ENCODE measurements at regions not wholly inside any gene's neighbourhood (a gene's known extent, or its start where the extent isn't known, plus 50 kb on each side); places are given as distances from the start of the nearest gene placed in this dataset.
"Not testable (repeated sequence)": the region's sequence is repeated elsewhere in the genome, so short reads cannot be mapped to it uniquely, and the experiment has no call there.

DNA sequence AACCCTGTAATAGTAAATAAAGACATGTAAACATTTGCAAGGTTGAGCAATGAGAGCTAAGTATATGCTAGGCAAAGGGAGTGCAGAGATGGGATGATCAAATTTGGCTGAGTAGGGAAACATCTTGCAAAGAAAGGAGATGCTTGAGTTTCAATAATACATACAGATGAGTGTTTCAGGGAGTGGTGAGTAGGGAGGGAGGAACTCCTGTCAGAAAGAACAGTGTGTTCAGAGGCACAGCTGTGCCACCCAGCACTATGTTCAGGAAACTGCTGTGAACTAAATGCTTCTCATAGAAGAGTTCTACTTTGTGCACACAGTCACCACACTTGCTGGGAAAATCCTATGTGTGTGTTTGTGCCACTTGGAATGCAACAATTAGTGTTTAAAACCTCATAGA, 1077.1 kb downstream of the UQCRFS1 start:
- Histone ChIP-seq H3K27me3 (replicated peaks in 1 of 7) (no peaks in the 10 kb centered on the region), H3K4me1 (no peaks in the 10 kb centered on the region), H3K9me3 (peaks cover 0 to 68% (median 1%) of the 10 kb centered on the region in 8 donors), H3K4me3 (no peak overlapping the region), H3K27ac (no peak overlapping the region), H3K36me3 (no peaks in the 10 kb centered on the region)
- intact Hi-C loops (cut with DNase I; ENCODE audit: low total_unique reads) = no loop called here
- DNase-seq = no peak
- TF ChIP-seq, protein P1, sequence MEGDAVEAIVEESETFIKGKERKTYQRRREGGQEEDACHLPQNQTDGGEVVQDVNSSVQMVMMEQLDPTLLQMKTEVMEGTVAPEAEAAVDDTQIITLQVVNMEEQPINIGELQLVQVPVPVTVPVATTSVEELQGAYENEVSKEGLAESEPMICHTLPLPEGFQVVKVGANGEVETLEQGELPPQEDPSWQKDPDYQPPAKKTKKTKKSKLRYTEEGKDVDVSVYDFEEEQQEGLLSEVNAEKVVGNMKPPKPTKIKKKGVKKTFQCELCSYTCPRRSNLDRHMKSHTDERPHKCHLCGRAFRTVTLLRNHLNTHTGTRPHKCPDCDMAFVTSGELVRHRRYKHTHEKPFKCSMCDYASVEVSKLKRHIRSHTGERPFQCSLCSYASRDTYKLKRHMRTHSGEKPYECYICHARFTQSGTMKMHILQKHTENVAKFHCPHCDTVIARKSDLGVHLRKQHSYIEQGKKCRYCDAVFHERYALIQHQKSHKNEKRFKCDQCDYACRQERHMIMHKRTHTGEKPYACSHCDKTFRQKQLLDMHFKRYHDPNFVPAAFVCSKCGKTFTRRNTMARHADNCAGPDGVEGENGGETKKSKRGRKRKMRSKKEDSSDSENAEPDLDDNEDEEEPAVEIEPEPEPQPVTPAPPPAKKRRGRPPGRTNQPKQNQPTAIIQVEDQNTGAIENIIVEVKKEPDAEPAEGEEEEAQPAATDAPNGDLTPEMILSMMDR (IDR thresholded peaks at IDR 0.05 in 8 of 11, conservative IDR thresholded peaks at IDR 0.05 in 3 of 11) = no peak
- TF ChIP-seq POLR2A (IDR thresholded peaks at IDR 0.05) = no peak
- no peak for TF ChIP-seq POLR2AphosphoS5 (IDR thresholded peaks at IDR 0.05)

DNA sequence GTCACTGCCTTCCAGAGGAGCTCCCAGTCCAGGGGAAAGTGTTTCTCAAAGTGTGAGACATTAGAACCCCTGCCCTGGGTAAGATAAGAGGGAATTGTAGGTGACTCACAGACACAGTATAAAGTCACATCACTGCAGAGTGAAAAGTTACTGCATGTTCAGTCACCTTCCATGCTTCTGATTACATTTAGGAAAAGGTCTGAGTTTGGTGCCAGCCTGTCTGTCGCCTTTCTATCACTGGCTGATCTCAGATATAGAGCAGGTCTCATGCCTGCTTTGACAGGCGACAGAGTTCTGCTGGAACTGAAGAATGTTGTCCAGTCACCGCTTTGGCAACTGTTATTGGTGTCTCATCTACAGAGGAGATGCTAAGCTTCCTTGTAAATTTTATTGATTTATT, 1078.6 kb downstream of the UQCRFS1 start:
- no peak for TF ChIP-seq POLR2A (IDR thresholded peaks at IDR 0.05)
- TF ChIP-seq, protein P1 (IDR thresholded peaks at IDR 0.05 in 8 of 11, conservative IDR thresholded peaks at IDR 0.05 in 3 of 11) = no peak
- no peak for TF ChIP-seq POLR2AphosphoS5 (IDR thresholded peaks at IDR 0.05)
- Histone ChIP-seq H3K27me3 (replicated peaks in 1 of 7) (no peaks in the 10 kb centered on the region), H3K36me3 (no peaks in the 10 kb centered on the region), H3K9me3 (peaks cover 0 to 56% (median 1%) of the 10 kb centered on the region in 8 donors), H3K27ac (no peak overlapping the region), H3K4me3 (no peak overlapping the region), H3K4me1 (no peaks in the 10 kb centered on the region)
- WGBS, 5 donors = 80 to 95% (median 88%) methylated on average over 3 of the region's 3 CpGs
- no peak for DNase-seq
- intact Hi-C loops (cut with DNase I; ENCODE audit: low total_unique reads) = no loop called here

DNA sequence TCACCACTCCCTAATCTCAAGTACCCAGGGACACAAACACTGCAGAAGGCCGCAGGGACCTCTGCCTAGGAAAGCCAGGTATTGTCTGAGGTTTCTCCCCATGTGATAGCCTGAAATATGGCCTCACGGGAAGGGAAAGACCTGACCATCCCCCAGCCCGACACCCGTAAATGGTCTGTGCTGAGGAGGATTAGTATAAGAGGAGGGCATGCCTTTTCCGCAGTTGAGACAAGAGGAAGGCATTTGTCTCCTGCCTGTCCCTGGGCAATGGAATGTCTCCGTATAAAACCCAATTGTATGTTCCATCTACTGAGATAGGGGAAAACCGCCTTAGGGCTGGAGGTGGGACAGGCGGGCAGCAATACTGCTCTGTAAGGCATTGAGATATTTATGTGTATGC, 1082.1 kb downstream of the UQCRFS1 start:
- H3K36me3 ChIP-seq; H3K4me3 ChIP-seq; H3K27ac ChIP-seq; H3K4me1 ChIP-seq; H3K27me3 ChIP-seq (replicated peaks in 1 of 7); intact Hi-C loops (cut with DNase I; ENCODE audit: low total_unique reads); DNase-seq: not testable (repeated sequence)
- H3K9me3 ChIP-seq = peaks cover 0 to 38% (median 0%) of the 10 kb centered on the region in 8 donors
- 38 to 60% (median 46%) methylated on average over 8 of the region's 8 CpGs for whole genome bisulfite sequencing, 5 donors

DNA sequence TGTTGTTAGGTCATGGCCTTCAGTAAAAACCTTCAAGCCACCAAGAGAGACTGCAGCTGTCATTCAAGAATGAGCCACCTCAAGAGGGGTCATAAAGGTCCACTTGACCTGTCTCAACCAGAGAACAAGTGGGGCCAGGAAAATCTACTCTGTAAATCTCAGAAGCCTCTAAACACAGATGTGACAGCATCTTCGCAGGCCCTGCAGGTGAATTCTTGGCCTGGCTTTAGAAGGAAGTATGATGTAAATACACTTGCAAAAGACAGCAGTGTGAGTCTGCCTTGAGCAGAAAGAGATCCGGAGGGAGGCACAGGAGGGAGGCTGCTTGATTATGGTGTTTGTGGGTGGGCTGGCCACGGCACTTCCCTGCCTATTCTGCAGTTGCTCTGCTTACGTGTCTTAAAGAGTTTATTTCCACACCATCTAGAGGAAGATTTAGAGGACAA, 1082.9 kb downstream of the UQCRFS1 start:
- Histone ChIP-seq H3K36me3 (no peaks in the 10 kb centered on the region), H3K4me3 (no peak overlapping the region), H3K9me3 (peaks cover 0 to 38% (median 0%) of the 10 kb centered on the region in 8 donors), H3K4me1 (no peaks in the 10 kb centered on the region), H3K27me3 (replicated peaks in 1 of 7) (no peaks in the 10 kb centered on the region), H3K27ac (no peak overlapping the region)
- intact Hi-C loops (cut with DNase I; ENCODE audit: low total_unique reads) = no loop called here
- WGBS, 5 donors = 50 to 70% (median 61%) methylated on average over 4 of the region's 4 CpGs
- TF ChIP-seq, protein P1 (IDR thresholded peaks at IDR 0.05 in 8 of 11, conservative IDR thresholded peaks at IDR 0.05 in 3 of 11) = no peak
- TF ChIP-seq POLR2A (IDR thresholded peaks at IDR 0.05) = no peak
- no peak for TF ChIP-seq POLR2AphosphoS5 (IDR thresholded peaks at IDR 0.05)
- no peak for DNase-seq

DNA sequence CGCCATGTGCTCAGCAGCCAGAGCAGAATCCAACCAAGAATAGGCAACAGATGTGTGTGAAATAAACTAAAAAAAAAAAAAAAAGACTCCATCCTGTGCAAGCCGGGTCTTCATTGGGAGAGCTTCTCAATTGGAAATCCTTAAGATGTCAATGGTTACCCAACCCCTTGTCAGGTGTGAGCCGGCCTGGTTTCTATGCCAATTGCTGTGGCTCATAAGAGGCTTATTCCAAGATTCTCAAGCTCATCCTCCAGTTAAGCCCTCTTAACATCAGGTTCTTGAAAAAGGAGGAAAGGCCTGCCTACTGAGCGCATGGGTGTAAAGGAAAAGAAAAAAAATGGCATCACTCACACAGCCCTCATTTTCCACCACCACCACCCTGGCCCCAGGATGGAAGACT, 1084.6 kb downstream of the UQCRFS1 start:
- WGBS, 5 donors = 81 to 97% (median 93%) methylated on average over 4 of the region's 4 CpGs
- H3K4me1 ChIP-seq = no peaks in the 10 kb centered on the region
- H3K27ac ChIP-seq = no peak overlapping the region
- TF ChIP-seq, protein P1 (IDR thresholded peaks at IDR 0.05 in 8 of 11, conservative IDR thresholded peaks at IDR 0.05 in 3 of 11) = no peak
- TF ChIP-seq POLR2A (IDR thresholded peaks at IDR 0.05) (no peak), POLR2AphosphoS5 (IDR thresholded peaks at IDR 0.05) (no peak)
- H3K27me3 ChIP-seq (replicated peaks in 1 of 7) = no peaks in the 10 kb centered on the region
- no peak for DNase-seq
- intact Hi-C loops (cut with DNase I; ENCODE audit: low total_unique reads) = no loop called here
- no peaks in the 10 kb centered on the region for H3K36me3 ChIP-seq
- no peak overlapping the region for H3K4me3 ChIP-seq
- H3K9me3 ChIP-seq = peaks cover 0 to 33% (median 0%) of the 10 kb centered on the region in 8 donors

Data from spleen (tissue), 11 donors.